Amniotic epithelial cell (primary cell): ENCODE measurements at regions not wholly inside any gene's neighbourhood (a gene's known extent, or its start where the extent isn't known, plus 50 kb on each side); places are given as distances from the start of the nearest gene placed in this dataset.

Experiments used
- DNase-seq: peaks from one replicate; pipeline ENCODE4 v3.0.0-alpha.2; 2010; ENCODE audit warnings: low read depth

- peak; percentile 7 for DNase-seq
Observed at GRCh38 chr12:39125566-39125965, 220.2 kb upstream of the CPNE8 start.

GRCh38 chr12:39124768-39125167, 219.4 kb upstream of the CPNE8 start:
- no peak for DNase-seq

- peak; percentile 25 for DNase-seq
Observed at GRCh38 chr12:39123580-39124253, 218.3 kb upstream of the CPNE8 start.

- no peak for DNase-seq
Observed at GRCh38 chr12:39122562-39123204, 217.3 kb upstream of the CPNE8 start.

GRCh38 chr12:39116861-39117260, 211.5 kb upstream of the CPNE8 start:
- DNase-seq: no peak

- no peak for DNase-seq
Observed at GRCh38 chr12:39112064-39112463, 206.7 kb upstream of the CPNE8 start.

- peak; percentile 68 for DNase-seq
Observed at GRCh38 chr12:39105111-39105510, 199.7 kb upstream of the CPNE8 start.

- DNase-seq: peak; percentile 64
Observed at GRCh38 chr12:39103552-39104165, 198.3 kb upstream of the CPNE8 start.

GRCh38 chr12:39102474-39103209, 197.3 kb upstream of the CPNE8 start:
- DNase-seq: peak; percentile 63

- no peak for DNase-seq
Observed at GRCh38 chr12:39095636-39096330, 190.4 kb upstream of the CPNE8 start.

GRCh38 chr12:39081910-39082309, 176.5 kb upstream of the CPNE8 start:
- no peak for DNase-seq

- no peak for DNase-seq
Observed at GRCh38 chr12:39077226-39077625, 171.8 kb upstream of the CPNE8 start.

GRCh38 chr12:39074063-39074462, 168.7 kb upstream of the CPNE8 start:
- DNase-seq: no peak

- no peak for DNase-seq
Observed at GRCh38 chr12:39072658-39073057, 167.3 kb upstream of the CPNE8 start.

GRCh38 chr12:39071611-39072010, 166.2 kb upstream of the CPNE8 start:
- DNase-seq: no peak

GRCh38 chr12:39070775-39071174, 165.4 kb upstream of the CPNE8 start:
- DNase-seq: no peak

GRCh38 chr12:39065455-39065854, 160.1 kb upstream of the CPNE8 start:
- DNase-seq: no peak

- DNase-seq: no peak
Observed at GRCh38 chr12:39064708-39065107, 159.3 kb upstream of the CPNE8 start.

GRCh38 chr12:39062266-39062996, 157.0 kb upstream of the CPNE8 start:
- DNase-seq: no peak

GRCh38 chr12:39061576-39061975, 156.2 kb upstream of the CPNE8 start:
- no peak for DNase-seq

- DNase-seq: no peak
Observed at GRCh38 chr12:39048395-39048794, 143.0 kb upstream of the CPNE8 start.
